K562 (cell line): ENCODE measurements at regions not wholly inside any gene's neighbourhood (a gene's known extent, or its start where the extent isn't known, plus 50 kb on each side); places are given as distances from the start of the nearest gene placed in this dataset.

ENCODE experiments used
- ATAC-seq: fragments of 200-7000 bp; cut with Tn5 transposase; 3 replicates; pipeline ENCODE4 v1.9.1; 2020; ENCODE audit warnings: moderate library complexity
- BruUV-seq: library from RNA; stranded (reverse); fragments of 400-500 nt; replicated peaks from 2 replicates; lab custom pipeline; 2021; lab: Mats Ljungman, UMichigan
- CTCF ChIA-PET: fragments of 300-600 bp; formaldehyde crosslinking; extraction: SDS; loops from one replicate; lab custom pipeline; 2021; ENCODE audit warnings: low intra/inter-chr PET ratio; lab: Yijun Ruan, JAX
- POLR2A ChIA-PET: fragments of 300-600, 350-650 bp; sonication (Branson Sonifier 250); formaldehyde crosslinking; extraction: SDS; loops from one replicate; lab custom pipeline; 2021; ENCODE audit warnings: antibody characterized with exemption, inconsistent platforms; lab: Yijun Ruan, JAX
- DNase-seq, 4 experiments: peaks; one replicate each; pipeline versions ENCODE4 v3.0.0 to v3.0.0-alpha.2; 2011 to 2018; ENCODE audit warnings: low spot score in 3 of 4, mixed read lengths in 3 of 4; ENCODE audit errors: extremely low read depth in 1 of 4
- FAIRE-seq: peaks from 2 replicates; lab custom pipeline; 2011; peaks lifted over from hg19 to GRCh38; lab: Jason Lieb, UNC
- H2AFZ ChIP-seq: 2 replicates; pipeline ENCODE4 v1.6.0; 2011; ENCODE audit warnings: low read depth, low read length, control low read depth, inconsistent platforms
- H3K27ac ChIP-seq: fragments of 200-600 bp; 3 replicates; pipeline ENCODE4 v1.8.0; 2011; ENCODE audit warnings: low read depth, mild to moderate bottlenecking, control low read depth, inconsistent platforms, low read length, moderate library complexity, mixed read lengths; ENCODE audit errors: extremely low read depth
- H3K27me3 ChIP-seq, 2 experiments: fragments of 300-600 bp in 1 of 2; 2 replicates in 1 of 2; 3 replicates in 1 of 2; pipeline versions ENCODE4 v1.6.0 to v1.8.0; 2011; ENCODE audit warnings: inconsistent platforms in 2 of 2, low read length in 2 of 2, mild to moderate bottlenecking in 1 of 2, mixed read lengths in 1 of 2, moderate library complexity in 1 of 2; ENCODE audit not compliant: control insufficient read depth in 2 of 2, insufficient read depth in 2 of 2
- H3K36me3 ChIP-seq: fragments of 300-600 bp; 3 replicates; pipeline ENCODE4 v1.8.0; 2011; ENCODE audit warnings: mild to moderate bottlenecking, low read length, inconsistent platforms; ENCODE audit not compliant: control insufficient read depth, insufficient read depth
- H3K4me1 ChIP-seq, 2 experiments: fragments of 200-600 bp in 1 of 2; replicated peaks in 1 of 2; 2 replicates in 1 of 2; 3 replicates in 1 of 2; pipeline versions ENCODE4 v1.5.1 to v1.8.0; 2011; ENCODE audit warnings: inconsistent platforms in 2 of 2, low read length in 2 of 2, mild to moderate bottlenecking in 1 of 2, mixed read lengths in 1 of 2, moderate library complexity in 1 of 2; ENCODE audit not compliant: control insufficient read depth in 2 of 2, insufficient read depth in 2 of 2
- H3K4me2 ChIP-seq: 2 replicates; pipeline ENCODE4 v1.6.1; 2011; ENCODE audit warnings: low read length, control low read depth, inconsistent platforms, mixed read lengths; ENCODE audit not compliant: insufficient read depth
- H3K4me3 ChIP-seq: fragments of 200-600 bp; sonication (generic), shearing (Covaris generic); 2 replicates; pipeline ENCODE4 v1.5.1; 2016; ENCODE audit warnings: control low read depth, inconsistent platforms
- H3K79me2 ChIP-seq: fragments of 200-600 bp; 3 replicates; pipeline ENCODE4 v1.8.0; 2011; ENCODE audit warnings: low read length, inconsistent platforms; ENCODE audit not compliant: control insufficient read depth, insufficient read depth
- H3K9ac ChIP-seq, 2 experiments: 2 replicates each; pipeline versions ENCODE4 v1.6.0 to v1.6.1; 2011; ENCODE audit warnings: low read depth in 2 of 2, low read length in 2 of 2, control low read depth in 1 of 2, inconsistent platforms in 1 of 2, mild to moderate bottlenecking in 1 of 2, mixed read lengths in 1 of 2; ENCODE audit not compliant: insufficient read depth in 1 of 2
- H3K9me1 ChIP-seq: one replicate; pipeline ENCODE4 v1.6.0; 2011; ENCODE audit warnings: inconsistent platforms, mild to moderate bottlenecking, low read length, moderate library complexity; ENCODE audit not compliant: control insufficient read depth, insufficient read depth
- H3K9me3 ChIP-seq: replicated peaks from 2 replicates; pipeline ENCODE4 v1.5.1; 2011; ENCODE audit warnings: low read depth, low read length, inconsistent platforms; ENCODE audit not compliant: control insufficient read depth, insufficient read depth
- H4K20me1 ChIP-seq: replicated peaks from 2 replicates; pipeline ENCODE4 v1.6.1; 2011; ENCODE audit warnings: low read length, inconsistent platforms, mixed read lengths; ENCODE audit not compliant: control insufficient read depth, insufficient read depth
- CXXC5 ChIP-seq: fragments of 250-450 bp; sonication (Bioruptor Pico); IDR thresholded peaks from 2 replicates; pipeline ENCODE4 v1.8.0; 2022; ENCODE audit warnings: inconsistent platforms, mild to moderate bottlenecking, moderate library complexity
- KLF16 ChIP-seq: IDR thresholded peaks from 2 replicates; pipeline ENCODE4 v1.6.1; 2016; ENCODE audit warnings: antibody characterized with exemption
- RAD21 ChIP-seq, 2 experiments: fragments of 250-450 bp in 1 of 2; fragments of 450-650 bp in 1 of 2; sonication (Bioruptor Pico) in 1 of 2; formaldehyde crosslinking in 1 of 2; IDR thresholded peaks in 1 of 2; conservative IDR thresholded peaks in 1 of 2; 2 replicates each; pipeline versions ENCODE4 v1.4.0 to v1.8.0; 2020 to 2022; ENCODE audit warnings: mild to moderate bottlenecking in 2 of 2, moderate library complexity in 1 of 2
- SMAD2 ChIP-seq: fragments of 150-350 bp; IDR thresholded peaks from 2 replicates; pipeline ENCODE4 v1.6.1; 2014; ENCODE audit warnings: low read depth, mild to moderate bottlenecking, low read length
- SMAD4 ChIP-seq: fragments of 250-450 bp; sonication (Bioruptor Pico); conservative IDR thresholded peaks from 2 replicates; pipeline ENCODE4 v1.8.0; 2021; ENCODE audit warnings: inconsistent platforms, mild to moderate bottlenecking, moderate library complexity
- TRIM24 ChIP-seq, 2 experiments: fragments of 450-650 bp; IDR thresholded peaks; 2 replicates each; pipeline ENCODE4 v1.6.1; 2016
- ZBTB40 ChIP-seq, 2 experiments: fragments of 450-650 bp in 1 of 2; sonication (generic) in 1 of 2; formaldehyde crosslinking in 1 of 2; IDR thresholded peaks; 2 replicates each; pipeline versions ENCODE4 v1.7.1 to v1.9.0; 2016 to 2022; ENCODE audit warnings: inconsistent platforms in 1 of 2, mild to moderate bottlenecking in 1 of 2, missing genetic modification reagents in 1 of 2
- ZKSCAN8 ChIP-seq: fragments of 200-800 bp; sonication (Bioruptor generic); IDR thresholded peaks from 2 replicates; pipeline ENCODE4 v1.6.1; 2016; ENCODE audit warnings: missing genetic modification characterization, missing compliant biosample characterization
- ZNF436 ChIP-seq: fragments of 250-450, 450-650 bp; sonication (Bioruptor Pico); formaldehyde crosslinking; IDR thresholded peaks from 2 replicates; pipeline ENCODE4 v1.7.0; 2020; ENCODE audit warnings: mild to moderate bottlenecking
- WGBS: fragments of 100-300 bp; shearing (Covaris generic); methylation state at CpG from one replicate; pipeline ENCODE4 v1.1.6; 2016; ENCODE audit warnings: low coverage, mixed read lengths; ENCODE audit not compliant: insufficient coverage; ENCODE audit errors: missing lambda C conversion rate; 5-methylcytosine and 5-hydroxymethylcytosine counted together
- in situ Hi-C: fragments of 300-500 bp; cut with MboI; formaldehyde crosslinking; loops from 4 replicates; pipeline ENCODE4 v1.15.0; 2018; ENCODE audit warnings: inconsistent platforms, mixed read lengths
- intact Hi-C: fragments of 100-400 bp; cut with micrococcal nuclease; formaldehyde crosslinking; loops from 2 replicates; pipeline ENCODE4 v1.14.2; 2022

GRCh38 chr4:179872755-179873154, 2370.4 kb upstream of the TENM3 start:
- H3K79me2 ChIP-seq: no peaks in the 10 kb centered on the region
- FAIRE-seq (no peak), ATAC-seq (no peak), DNase-seq (no peak)
- no peak overlapping the region for H3K4me2 ChIP-seq
- H3K4me3 ChIP-seq: no peak overlapping the region
- no peaks in the 10 kb centered on the region for H3K4me1 ChIP-seq
- no peak overlapping the region for H3K27ac ChIP-seq
- WGBS: 0% methylated on average over 3 of the region's 3 CpGs
- H3K9me1 ChIP-seq: no peaks in the 10 kb centered on the region
- BruUV-seq: no TSS peak
- POLR2A ChIA-PET: no interaction called here
- no peaks in the 10 kb centered on the region for H4K20me1 ChIP-seq
- CTCF ChIA-PET: no interaction called here
- H3K27me3 ChIP-seq: no peaks in the 10 kb centered on the region
- intact Hi-C loops: no loop called here
- TF ChIP-seq ZBTB40 (IDR thresholded peaks at IDR 0.05) (no peak), ZBTB40 (CRISPR knock-in tag; IDR thresholded peaks at IDR 0.05) (no peak), RAD21 (CRISPR knock-in tag; conservative IDR thresholded peaks at IDR 0.05 in 1 of 2, IDR thresholded peaks at IDR 0.05 in 1 of 2) (no peak), KLF16 (no peak), SMAD2 (no peak), SMAD4 (no peak), ZKSCAN8 (CRISPR knock-in tag) (no peak), CXXC5 (CRISPR knock-in tag) (no peak), ZNF436 (CRISPR knock-in tag) (no peak), TRIM24 (IDR thresholded peaks at IDR 0.05) (no peak)
- TF ChIP-seq, all 486 proteins: peak for 0
- no peaks in the 10 kb centered on the region for H3K9me3 ChIP-seq
- no peak overlapping the region for H2AFZ ChIP-seq
- H3K36me3 ChIP-seq: no peaks in the 10 kb centered on the region
- in situ Hi-C loops: no loop called here
- no peak overlapping the region for H3K9ac ChIP-seq
